Testis (tissue), 2 donors: ENCODE measurements at regions not wholly inside any gene's neighbourhood (a gene's known extent, or its start where the extent isn't known, plus 50 kb on each side); places are given as distances from the start of the nearest gene placed in this dataset.

Source experiments
- DNase-seq: peaks from one replicate; pipeline ENCODE4 v3.0.0-alpha.2; 2019
- H3K27ac ChIP-seq, 2 donors: fragments of 200-600 bp; sonication (generic); one replicate each; pipeline ENCODE4 v1.5.1; 2019
- H3K27me3 ChIP-seq: fragments of 200-600 bp; sonication (generic); one replicate; pipeline ENCODE4 v1.5.1; 2019
- H3K36me3 ChIP-seq: fragments of 200-600 bp; sonication (generic); one replicate; pipeline ENCODE4 v1.5.1; 2017; ENCODE audit warnings: low read depth; ENCODE audit errors: missing control alignments
- H3K4me1 ChIP-seq: fragments of 200-600 bp; sonication (generic); one replicate; pipeline ENCODE4 v1.5.1; 2019
- H3K4me3 ChIP-seq, 2 donors: fragments of 200-600 bp; sonication (generic); one replicate each; pipeline ENCODE4 v1.5.1; 2017 to 2019
- H3K9me3 ChIP-seq: fragments of 200-600 bp; sonication (generic); one replicate; pipeline ENCODE4 v1.5.1; 2017
- CTCF ChIP-seq, 3 experiments: fragments of 450-650 bp in 2 of 3; fragments of 200-600 bp in 1 of 3; sonication (generic) in 1 of 3; IDR thresholded peaks; one replicate each; pipeline ENCODE4 v1.5.1; 2016 to 2019; ENCODE audit warnings: antibody characterized with exemption in 3 of 3, mild to moderate bottlenecking in 2 of 3, moderate library complexity in 1 of 3
- POLR2A ChIP-seq: fragments of 450-650 bp; IDR thresholded peaks from one replicate; pipeline ENCODE4 v1.6.1; 2017; ENCODE audit warnings: antibody characterized with exemption, mild to moderate bottlenecking, moderate library complexity
- WGBS, 2 donors: methylation state at CpG; one replicate each; pipeline ENCODE4 v1.1.5; 2018; 5-methylcytosine and 5-hydroxymethylcytosine counted together
- intact Hi-C: fragments of 100-400 bp; cut with DNase I; formaldehyde crosslinking; loops from one replicate; pipeline ENCODE4 v1.15.1; 2023; ENCODE audit warnings: low total_unique reads

GRCh38 chr5:161084115-161084514 is 232.1 kb upstream of the ATP10B start:
- H3K27me3 ChIP-seq = no peaks in the 10 kb centered on the region
- H3K36me3 ChIP-seq = no peaks in the 10 kb centered on the region
- DNase-seq = no peak
- TF ChIP-seq POLR2A = no peak
- no peak for TF ChIP-seq CTCF (IDR thresholded peaks at IDR 0.05)
- no peaks in the 10 kb centered on the region for H3K4me1 ChIP-seq
- no peaks in the 10 kb centered on the region for H3K9me3 ChIP-seq
- no peak overlapping the region for H3K27ac ChIP-seq
- intact Hi-C loops = no loop called here
- 69 to 79% methylated on average over 2 of the region's 2 CpGs for WGBS, 2 donors
- H3K4me3 ChIP-seq = no peak overlapping the region

GRCh38 chr5:161078793-161079192 is 226.8 kb upstream of the ATP10B start:
- Histone ChIP-seq H3K4me3 (no peak overlapping the region), H3K4me1 (no peaks in the 10 kb centered on the region), H3K36me3 (no peaks in the 10 kb centered on the region), H3K9me3 (no peaks in the 10 kb centered on the region), H3K27me3 (no peaks in the 10 kb centered on the region), H3K27ac (no peak overlapping the region)
- no peak for TF ChIP-seq CTCF (IDR thresholded peaks at IDR 0.05)
- no peak for TF ChIP-seq POLR2A
- DNase-seq = no peak
- 40 to 44% methylated on average over 4 of the region's 4 CpGs for WGBS, 2 donors
- intact Hi-C loops = no loop called here

- no peak for DNase-seq
- no peak for TF ChIP-seq CTCF (IDR thresholded peaks at IDR 0.05)
- TF ChIP-seq POLR2A = no peak
- 68 to 73% methylated on average over 2 of the region's 2 CpGs for WGBS, 2 donors
Measured at GRCh38 chr5:161077936-161078545, 226.0 kb upstream of the ATP10B start.

GRCh38 chr5:161077496-161077895 is 225.5 kb upstream of the ATP10B start:
- intact Hi-C loops = no loop called here
- 93 to 96% methylated on average over 2 of the region's 2 CpGs for WGBS, 2 donors
- no peaks in the 10 kb centered on the region for H3K36me3 ChIP-seq
- no peak overlapping the region for H3K27ac ChIP-seq
- H3K9me3 ChIP-seq = no peaks in the 10 kb centered on the region
- no peaks in the 10 kb centered on the region for H3K27me3 ChIP-seq
- no peaks in the 10 kb centered on the region for H3K4me1 ChIP-seq
- TF ChIP-seq POLR2A (no peak), CTCF (IDR thresholded peaks at IDR 0.05) (no peak)
- no peak overlapping the region for H3K4me3 ChIP-seq
- no peak for DNase-seq

More at GRCh38 chr5:161077936-161078545, 226.0 kb upstream of the ATP10B start:
- Histone ChIP-seq H3K27me3 (no peaks in the 10 kb centered on the region), H3K27ac (no peak overlapping the region), H3K4me1 (no peaks in the 10 kb centered on the region), H3K9me3 (no peaks in the 10 kb centered on the region), H3K36me3 (no peaks in the 10 kb centered on the region), H3K4me3 (no peak overlapping the region)
- intact Hi-C loops = no loop called here

- no peaks in the 10 kb centered on the region for H3K27me3 ChIP-seq
- H3K4me3 ChIP-seq = no peak overlapping the region
- DNase-seq = no peak
- WGBS, 2 donors = 42 to 44% methylated on average over 2 of the region's 2 CpGs
- no peak overlapping the region for H3K27ac ChIP-seq
- TF ChIP-seq CTCF (IDR thresholded peaks at IDR 0.05) (no peak), POLR2A (no peak)
- no peaks in the 10 kb centered on the region for H3K36me3 ChIP-seq
- intact Hi-C loops = no loop called here
- H3K9me3 ChIP-seq = no peaks in the 10 kb centered on the region
- no peaks in the 10 kb centered on the region for H3K4me1 ChIP-seq
Measured at GRCh38 chr5:161064781-161065180, 212.8 kb upstream of the ATP10B start.
